Neural crest cell (in vitro differentiated cells): ENCODE measurements at regions not wholly inside any gene's neighbourhood (a gene's known extent, or its start where the extent isn't known, plus 50 kb on each side); places are given as distances from the start of the nearest gene placed in this dataset.

ENCODE experiments used
- DNase-seq: peaks from one replicate; pipeline ENCODE4 v3.0.0; 2021; ENCODE audit warnings: low read depth, mixed read lengths, low spot score
- H3K27ac Mint-ChIP-seq: one replicate; pipeline ENCODE4 v1.8.0; 2021; ENCODE audit warnings: mild to moderate bottlenecking, mixed read lengths; ENCODE audit not compliant: unreplicated experiment
- H3K27me3 Mint-ChIP-seq: 2 replicates; pipeline ENCODE4 v1.8.0; 2021; ENCODE audit warnings: low read depth, mild to moderate bottlenecking, mixed read lengths
- H3K36me3 Mint-ChIP-seq: 2 replicates; pipeline ENCODE4 v1.8.0; 2021; ENCODE audit warnings: low read depth, mild to moderate bottlenecking, mixed read lengths
- H3K4me1 Mint-ChIP-seq: 2 replicates; pipeline ENCODE4 v1.8.0; 2021; ENCODE audit warnings: mixed read lengths
- H3K4me3 Mint-ChIP-seq: one replicate; pipeline ENCODE4 v1.8.0; 2021; ENCODE audit warnings: mild to moderate bottlenecking, mixed read lengths
- H3K9me3 Mint-ChIP-seq: 2 replicates; pipeline ENCODE4 v1.8.0; 2021; ENCODE audit warnings: mixed read lengths
- CTCF ChIP-seq: fragments of 200-600 bp; sonication (generic); conservative IDR thresholded peaks from 2 replicates; pipeline ENCODE4 v1.5.0; 2021; ENCODE audit warnings: antibody characterized with exemption, mild to moderate bottlenecking

- H3K27ac Mint-ChIP-seq: no peak overlapping the region
- no peak for TF ChIP-seq CTCF
- H3K4me3 Mint-ChIP-seq: no peak overlapping the region
- H3K36me3 Mint-ChIP-seq: no peaks in the 10 kb centered on the region
- H3K27me3 Mint-ChIP-seq: no peaks in the 10 kb centered on the region
- H3K4me1 Mint-ChIP-seq: no peaks in the 10 kb centered on the region
- no peak for DNase-seq
- H3K9me3 Mint-ChIP-seq: peaks cover 3% of the 10 kb centered on the region
These were observed 339.2 kb downstream of the SOX2 start for GRCh38 chr3:182050932-182051331.

- peaks cover 3% of the 10 kb centered on the region for H3K9me3 Mint-ChIP-seq
- no peak for DNase-seq
- no peak for TF ChIP-seq CTCF
- H3K4me3 Mint-ChIP-seq: no peak overlapping the region
- H3K36me3 Mint-ChIP-seq: no peaks in the 10 kb centered on the region
- H3K4me1 Mint-ChIP-seq: no peaks in the 10 kb centered on the region
- H3K27me3 Mint-ChIP-seq: no peaks in the 10 kb centered on the region
- H3K27ac Mint-ChIP-seq: no peak overlapping the region
These were observed 340.6 kb downstream of the SOX2 start for GRCh38 chr3:182052332-182052731.

- Mint-ChIP-seq H3K4me3 (no peak overlapping the region), H3K27ac (no peak overlapping the region), H3K36me3 (no peaks in the 10 kb centered on the region), H3K4me1 (no peaks in the 10 kb centered on the region), H3K9me3 (no peaks in the 10 kb centered on the region), H3K27me3 (no peaks in the 10 kb centered on the region)
- DNase-seq: no peak
- no peak for TF ChIP-seq CTCF
These were observed 341.0 kb downstream of the SOX2 start for GRCh38 chr3:182052757-182053156.

GRCh38 chr3:182058488-182058887 is 346.8 kb downstream of the SOX2 start:
- Mint-ChIP-seq H3K9me3 (no peaks in the 10 kb centered on the region), H3K4me1 (peaks cover 4% of the 10 kb centered on the region), H3K4me3 (no peak overlapping the region), H3K36me3 (no peaks in the 10 kb centered on the region), H3K27ac (no peak overlapping the region), H3K27me3 (no peaks in the 10 kb centered on the region)
- no peak for TF ChIP-seq CTCF
- DNase-seq: no peak

- H3K27me3 Mint-ChIP-seq: no peaks in the 10 kb centered on the region
- H3K4me3 Mint-ChIP-seq: no peak overlapping the region
- DNase-seq: no peak
- TF ChIP-seq CTCF: no peak
- peaks cover 13% of the 10 kb centered on the region for H3K4me1 Mint-ChIP-seq
- H3K9me3 Mint-ChIP-seq: no peaks in the 10 kb centered on the region
- H3K36me3 Mint-ChIP-seq: no peaks in the 10 kb centered on the region
- H3K27ac Mint-ChIP-seq: no peak overlapping the region
These were observed 352.0 kb downstream of the SOX2 start for GRCh38 chr3:182063742-182064141.

GRCh38 chr3:182067423-182067822 is 355.7 kb downstream of the SOX2 start:
- no peak for DNase-seq
- H3K36me3 Mint-ChIP-seq: no peaks in the 10 kb centered on the region

More at GRCh38 chr3:182067423-182067822, 355.7 kb downstream of the SOX2 start:
- Mint-ChIP-seq H3K4me3 (no peak overlapping the region), H3K27me3 (no peaks in the 10 kb centered on the region), H3K4me1 (peaks cover 13% of the 10 kb centered on the region), H3K9me3 (no peaks in the 10 kb centered on the region), H3K27ac (no peak overlapping the region)
- no peak for TF ChIP-seq CTCF
